AG09319 (cell line): ENCODE measurements at regions not wholly inside any gene's neighbourhood (a gene's known extent, or its start where the extent isn't known, plus 50 kb on each side); places are given as distances from the start of the nearest gene placed in this dataset.
"Not testable (repeated sequence)": the region's sequence is repeated elsewhere in the genome, so short reads cannot be mapped to it uniquely, and the experiment has no call there.

Experiments used
- DNase-seq: peaks from one replicate; pipeline ENCODE4 v3.0.0-alpha.2; 2010; ENCODE audit warnings: low read depth; ENCODE audit errors: extremely low read depth
- TF ChIP-seq, protein P1 (sequence below): IDR thresholded peaks from 2 replicates; pipeline ENCODE4 v1.5.1; 2011; ENCODE audit warnings: low read depth, mild to moderate bottlenecking, inconsistent platforms, low read length, moderate library complexity

DNA sequence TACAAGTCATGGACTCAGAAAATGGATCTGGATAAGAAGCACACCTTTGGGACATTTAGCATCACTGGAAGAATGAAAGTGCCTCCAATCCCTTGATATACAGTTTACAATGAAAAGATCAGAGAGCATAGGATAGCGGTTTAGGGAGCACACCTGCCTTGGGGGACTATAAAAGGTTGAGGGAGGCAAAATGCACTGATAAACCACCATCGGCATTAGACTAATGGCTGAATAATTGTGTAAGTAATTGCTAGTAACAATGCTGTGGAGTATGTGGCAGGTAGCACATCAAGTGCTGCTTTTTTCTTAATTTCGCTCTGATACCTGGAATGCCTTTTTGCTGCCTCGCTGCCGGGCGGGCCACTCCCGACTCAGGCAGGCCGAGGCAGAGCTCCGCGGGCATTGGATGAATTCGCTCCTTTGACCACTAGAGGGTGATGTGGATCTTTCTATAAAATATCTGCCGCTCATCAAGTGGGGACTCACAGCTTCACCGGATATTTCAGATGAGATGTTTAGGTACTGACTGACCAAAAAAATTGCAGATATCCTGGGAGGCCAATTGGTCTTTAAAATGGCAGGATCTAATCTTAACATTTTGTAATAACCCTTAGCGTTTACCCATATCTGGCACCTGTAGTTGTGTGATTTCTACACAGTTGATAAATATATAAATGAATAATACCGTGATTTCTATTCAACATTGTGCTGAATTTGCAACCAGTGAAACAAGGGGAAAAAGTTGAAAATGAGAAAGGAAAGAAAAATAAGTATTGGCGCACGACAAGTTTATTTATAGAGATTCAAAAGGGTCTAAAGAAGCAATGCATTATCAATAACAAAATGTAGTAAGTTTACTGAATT, 116.8 kb upstream of the PRSS1 start:
- no peak for DNase-seq
- TF ChIP-seq, protein P1, sequence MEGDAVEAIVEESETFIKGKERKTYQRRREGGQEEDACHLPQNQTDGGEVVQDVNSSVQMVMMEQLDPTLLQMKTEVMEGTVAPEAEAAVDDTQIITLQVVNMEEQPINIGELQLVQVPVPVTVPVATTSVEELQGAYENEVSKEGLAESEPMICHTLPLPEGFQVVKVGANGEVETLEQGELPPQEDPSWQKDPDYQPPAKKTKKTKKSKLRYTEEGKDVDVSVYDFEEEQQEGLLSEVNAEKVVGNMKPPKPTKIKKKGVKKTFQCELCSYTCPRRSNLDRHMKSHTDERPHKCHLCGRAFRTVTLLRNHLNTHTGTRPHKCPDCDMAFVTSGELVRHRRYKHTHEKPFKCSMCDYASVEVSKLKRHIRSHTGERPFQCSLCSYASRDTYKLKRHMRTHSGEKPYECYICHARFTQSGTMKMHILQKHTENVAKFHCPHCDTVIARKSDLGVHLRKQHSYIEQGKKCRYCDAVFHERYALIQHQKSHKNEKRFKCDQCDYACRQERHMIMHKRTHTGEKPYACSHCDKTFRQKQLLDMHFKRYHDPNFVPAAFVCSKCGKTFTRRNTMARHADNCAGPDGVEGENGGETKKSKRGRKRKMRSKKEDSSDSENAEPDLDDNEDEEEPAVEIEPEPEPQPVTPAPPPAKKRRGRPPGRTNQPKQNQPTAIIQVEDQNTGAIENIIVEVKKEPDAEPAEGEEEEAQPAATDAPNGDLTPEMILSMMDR: peak; percentile 77

- TF ChIP-seq, protein P1: no peak
- DNase-seq: no peak
Observed at GRCh38 chr7:142629588-142630260, 119.5 kb upstream of the PRSS1 start.

- DNase-seq: no peak
- TF ChIP-seq, protein P1: no peak
Observed at GRCh38 chr7:142628945-142629344, 120.3 kb upstream of the PRSS1 start.

GRCh38 chr7:142627223-142627622, 122.0 kb upstream of the PRSS1 start:
- DNase-seq: not testable (repeated sequence)

- DNase-seq: no peak
- TF ChIP-seq, protein P1: peak; percentile 43
Observed at GRCh38 chr7:142626420-142627035, 122.7 kb upstream of the PRSS1 start.

DNA sequence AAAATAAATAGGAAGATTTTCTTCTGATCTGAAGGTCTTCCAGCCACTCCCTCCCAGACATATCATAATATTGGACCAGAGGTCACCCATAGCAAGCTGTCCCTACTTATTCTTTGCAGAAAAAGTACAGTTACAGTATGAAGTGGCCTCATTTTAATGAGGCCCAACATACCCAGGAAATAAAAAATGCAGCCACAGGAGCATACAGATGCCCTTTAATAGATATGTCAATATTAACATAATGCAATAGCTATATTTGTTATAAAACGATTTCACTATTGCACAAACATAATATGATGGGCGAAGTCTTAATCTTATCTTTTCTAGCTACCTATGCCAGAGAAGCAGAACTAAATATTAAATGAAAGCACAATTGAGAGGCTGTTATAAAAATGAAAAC, 124.1 kb upstream of the PRSS1 start:
- DNase-seq: not testable (repeated sequence)

DNA sequence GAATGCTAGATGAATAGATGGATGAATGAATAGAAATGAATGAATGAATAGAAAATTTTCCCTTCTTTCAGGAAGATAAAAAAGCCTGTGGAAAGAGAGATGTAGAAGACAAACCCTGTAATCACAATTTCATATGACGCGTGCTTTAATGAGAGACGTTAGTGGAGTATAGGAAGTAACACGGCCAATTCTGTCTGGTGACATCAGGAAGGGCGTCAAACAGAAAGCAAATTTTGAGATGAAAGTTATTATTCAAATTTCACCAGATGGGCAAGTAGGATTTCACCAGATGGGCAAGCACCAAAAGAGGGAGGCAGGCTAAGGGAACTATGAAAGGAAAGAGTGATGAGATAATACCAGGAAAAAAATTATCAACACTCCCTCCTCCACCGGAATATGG, 128.9 kb upstream of the PRSS1 start:
- TF ChIP-seq, protein P1: no peak
- DNase-seq: no peak

DNA sequence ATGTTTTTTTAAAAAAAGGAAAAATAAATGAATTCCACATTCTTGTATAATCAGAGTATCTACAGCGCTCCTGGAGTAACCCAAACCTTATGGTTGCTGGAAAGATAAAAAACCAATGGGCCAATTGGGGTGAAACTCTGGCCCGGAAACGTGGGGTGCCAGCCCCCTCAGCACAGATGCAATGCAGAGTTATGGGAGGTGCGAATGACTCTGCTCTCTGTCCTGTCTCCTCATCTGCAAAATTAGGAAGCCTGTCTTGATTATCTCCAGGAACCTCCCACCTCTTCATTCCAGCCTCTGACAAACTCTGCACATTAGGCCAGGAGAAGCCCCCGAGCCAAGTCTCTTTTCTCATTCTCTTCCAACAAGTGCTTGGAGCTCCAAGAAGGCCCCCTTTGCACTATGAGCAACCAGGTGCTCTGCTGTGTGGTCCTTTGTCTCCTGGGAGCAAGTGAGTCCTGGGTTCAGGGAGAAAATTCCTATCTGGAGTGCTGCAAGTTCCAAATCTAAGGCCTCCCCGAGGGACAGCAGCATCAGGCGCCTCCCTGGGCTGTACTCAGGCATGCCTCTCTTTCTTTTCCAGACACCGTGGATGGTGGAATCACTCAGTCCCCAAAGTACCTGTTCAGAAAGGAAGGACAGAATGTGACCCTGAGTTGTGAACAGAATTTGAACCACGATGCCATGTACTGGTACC, 130.5 kb upstream of the PRSS1 start:
- no peak for DNase-seq
- TF ChIP-seq, protein P1: no peak
